ENCODE measurements at regions not wholly inside any gene's neighbourhood (a gene's known extent, or its start where the extent isn't known, plus 50 kb on each side); places are given as distances from the start of the nearest gene placed in this dataset.

DNA sequence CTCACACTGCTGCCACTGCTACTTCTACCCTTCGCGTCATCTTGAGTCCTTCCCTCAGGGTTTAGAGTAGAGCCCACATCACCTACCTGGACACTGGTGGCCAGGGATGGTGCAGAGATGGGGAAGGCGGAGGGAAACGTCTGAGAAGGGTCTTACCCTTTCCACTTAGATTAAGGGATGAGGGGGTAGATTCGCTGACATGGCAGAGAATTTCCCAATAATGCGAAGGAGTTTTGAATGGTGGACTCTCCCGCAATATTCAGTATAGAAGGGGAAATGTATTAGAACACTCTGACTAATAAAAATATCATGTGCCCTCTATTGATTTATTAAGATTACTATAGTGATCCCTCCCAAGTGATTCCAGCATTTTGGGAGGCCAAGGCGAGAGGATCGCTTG is 209.5 kb upstream of the KIAA1217 start:
- TF ChIP-seq, protein P1, sequence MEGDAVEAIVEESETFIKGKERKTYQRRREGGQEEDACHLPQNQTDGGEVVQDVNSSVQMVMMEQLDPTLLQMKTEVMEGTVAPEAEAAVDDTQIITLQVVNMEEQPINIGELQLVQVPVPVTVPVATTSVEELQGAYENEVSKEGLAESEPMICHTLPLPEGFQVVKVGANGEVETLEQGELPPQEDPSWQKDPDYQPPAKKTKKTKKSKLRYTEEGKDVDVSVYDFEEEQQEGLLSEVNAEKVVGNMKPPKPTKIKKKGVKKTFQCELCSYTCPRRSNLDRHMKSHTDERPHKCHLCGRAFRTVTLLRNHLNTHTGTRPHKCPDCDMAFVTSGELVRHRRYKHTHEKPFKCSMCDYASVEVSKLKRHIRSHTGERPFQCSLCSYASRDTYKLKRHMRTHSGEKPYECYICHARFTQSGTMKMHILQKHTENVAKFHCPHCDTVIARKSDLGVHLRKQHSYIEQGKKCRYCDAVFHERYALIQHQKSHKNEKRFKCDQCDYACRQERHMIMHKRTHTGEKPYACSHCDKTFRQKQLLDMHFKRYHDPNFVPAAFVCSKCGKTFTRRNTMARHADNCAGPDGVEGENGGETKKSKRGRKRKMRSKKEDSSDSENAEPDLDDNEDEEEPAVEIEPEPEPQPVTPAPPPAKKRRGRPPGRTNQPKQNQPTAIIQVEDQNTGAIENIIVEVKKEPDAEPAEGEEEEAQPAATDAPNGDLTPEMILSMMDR (IDR thresholded peaks at IDR 0.05): no peak
- no peak for TF ChIP-seq POLR2A (IDR thresholded peaks at IDR 0.05)

Data from prostate gland (tissue), 2 donors.